Heart left ventricle (tissue), 13 donors: ENCODE measurements at regions not wholly inside any gene's neighbourhood (a gene's known extent, or its start where the extent isn't known, plus 50 kb on each side); places are given as distances from the start of the nearest gene placed in this dataset.

ENCODE experiments used
- POLR2A ChIP-seq, 2 donors: fragments of 450-650 bp; IDR thresholded peaks; one replicate each; pipeline ENCODE4 v1.6.1; 2017; ENCODE audit warnings: antibody characterized with exemption in 2 of 2, mild to moderate bottlenecking in 2 of 2, moderate library complexity in 2 of 2
- TF ChIP-seq, protein P1 (sequence below), 12 donors: fragments of 200-600 bp; sonication (generic) in 4 of 12; IDR thresholded peaks; one replicate each; pipeline versions ENCODE4 v1.5.0 to v1.8.0; 2018 to 2022; ENCODE audit warnings: antibody characterized with exemption in 12 of 12, mild to moderate bottlenecking in 5 of 12
- donor health status: ischemic (EF 13 %, LVEDD 7.1; RV severe dilation, severe dysfunction).
- donor health status: DM: no; HTN: yes; CAD: no.
- donor health status: DM: no; HTN: no; CAD: no.
- donor health status: ischemic (EF 25% LVEDD 6.9; RV normal size, moderate dysfunction).
- donor health status: ischemic (EF 25% LVEDD 5.7; RV mildly dilated, moderate dysfunction).
- donor health status: ischemic (EF 35%, LVEDD 5.7; RV mildly dilated, moderate dysfunction).
- donor health status: nonischemic (EF 11% LVEDD 7.7; RV severe dilation, severe dysfunction).
- donor health status: DM: yes; HTN: yes; CAD: no.
- donor health status: PGD.
- donor health status: ischemic (EF 29% LVEDD 5.4; RV normal size, mild dysfunction).
- donor health status: nonischemic (EF 23%, LVEDD 6.1; RV moderate dilation, normal function).

DNA sequence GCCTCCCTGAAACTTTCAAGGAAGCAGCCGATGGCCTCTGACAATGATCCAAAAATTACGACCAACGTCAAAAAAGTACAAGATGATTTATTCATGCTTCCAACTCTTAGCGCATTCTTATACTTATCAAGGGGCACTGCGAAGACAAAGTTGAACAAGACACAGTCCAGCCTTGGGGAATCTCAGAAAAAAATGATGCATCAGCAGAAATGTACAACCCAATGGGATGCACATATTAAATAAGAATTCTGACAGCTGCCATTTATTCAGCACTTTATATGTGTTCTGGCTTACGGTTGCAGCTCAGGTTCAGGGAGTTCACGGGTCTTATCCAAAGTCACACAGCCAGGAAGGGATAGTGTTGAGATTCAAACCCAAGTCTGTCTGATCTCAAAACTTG lies 96.0 kb upstream of the CPLX2 start:
- no peak for TF ChIP-seq POLR2A (IDR thresholded peaks at IDR 0.05)
- TF ChIP-seq, protein P1, sequence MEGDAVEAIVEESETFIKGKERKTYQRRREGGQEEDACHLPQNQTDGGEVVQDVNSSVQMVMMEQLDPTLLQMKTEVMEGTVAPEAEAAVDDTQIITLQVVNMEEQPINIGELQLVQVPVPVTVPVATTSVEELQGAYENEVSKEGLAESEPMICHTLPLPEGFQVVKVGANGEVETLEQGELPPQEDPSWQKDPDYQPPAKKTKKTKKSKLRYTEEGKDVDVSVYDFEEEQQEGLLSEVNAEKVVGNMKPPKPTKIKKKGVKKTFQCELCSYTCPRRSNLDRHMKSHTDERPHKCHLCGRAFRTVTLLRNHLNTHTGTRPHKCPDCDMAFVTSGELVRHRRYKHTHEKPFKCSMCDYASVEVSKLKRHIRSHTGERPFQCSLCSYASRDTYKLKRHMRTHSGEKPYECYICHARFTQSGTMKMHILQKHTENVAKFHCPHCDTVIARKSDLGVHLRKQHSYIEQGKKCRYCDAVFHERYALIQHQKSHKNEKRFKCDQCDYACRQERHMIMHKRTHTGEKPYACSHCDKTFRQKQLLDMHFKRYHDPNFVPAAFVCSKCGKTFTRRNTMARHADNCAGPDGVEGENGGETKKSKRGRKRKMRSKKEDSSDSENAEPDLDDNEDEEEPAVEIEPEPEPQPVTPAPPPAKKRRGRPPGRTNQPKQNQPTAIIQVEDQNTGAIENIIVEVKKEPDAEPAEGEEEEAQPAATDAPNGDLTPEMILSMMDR (IDR thresholded peaks at IDR 0.05), result no peak
